ENCODE measurements at regions not wholly inside any gene's neighbourhood (a gene's known extent, or its start where the extent isn't known, plus 50 kb on each side); places are given as distances from the start of the nearest gene placed in this dataset.

GRCh38 chr6:153625089-153625488 lies 414.0 kb upstream of the OPRM1 start:
- Histone ChIP-seq H3K4me2 (ENCODE audit: insufficient read depth, low read length) (no peak overlapping the region), H3K9me1 (ENCODE audit: control insufficient read depth, insufficient read depth, low read length) (no peaks in the 10 kb centered on the region), H3K4me1 (replicated peaks in 1 of 2; ENCODE audit: control insufficient read depth in 2 of 2, insufficient read depth in 2 of 2, low read length in 2 of 2) (no peaks in the 10 kb centered on the region), H3K36me3 (ENCODE audit: control insufficient read depth, insufficient read depth, low read length) (no peaks in the 10 kb centered on the region), H3K9me3 (replicated peaks; ENCODE audit: control insufficient read depth, insufficient read depth, low read depth, low read length) (no peaks in the 10 kb centered on the region), H3K27ac (ENCODE audit: extremely low read depth, low read depth, low read length) (no peak overlapping the region), H4K20me1 (replicated peaks; ENCODE audit: control insufficient read depth, insufficient read depth, low read length) (no peaks in the 10 kb centered on the region), H3K27me3 (ENCODE audit: control insufficient read depth in 2 of 2, insufficient read depth in 2 of 2, low read length in 2 of 2) (no peaks in the 10 kb centered on the region), H3K9ac (ENCODE audit: insufficient read depth in 1 of 2, low read depth in 2 of 2, low read length in 2 of 2) (no peak overlapping the region), H3K4me3 (no peak overlapping the region), H2AFZ (ENCODE audit: low read depth, low read length) (no peak overlapping the region), H3K79me2 (ENCODE audit: control insufficient read depth, insufficient read depth, low read length) (no peaks in the 10 kb centered on the region)
- BruUV-seq (replicated peaks): no TSS peak
- 2% methylated on average over 3 of the region's 3 CpGs for WGBS (ENCODE audit: insufficient coverage, low coverage, missing lambda C conversion rate)
- POLR2A ChIA-PET: no interaction called here
- no peak for FAIRE-seq
- in situ Hi-C loops (cut with MboI) (no loop called here), intact Hi-C loops (cut with micrococcal nuclease) (no loop called here)
- no peak for DNase-seq (ENCODE audit: extremely low read depth in 1 of 4, low spot score in 3 of 4)
- no peak for TF ChIP-seq ZNF717 (CRISPR knock-in tag; IDR thresholded peaks at IDR 0.05)
- TF ChIP-seq XRCC4 (IDR thresholded peaks at IDR 0.05; ENCODE audit: extremely low read depth, insufficient read depth, insufficient read length): no peak
- no peak for ATAC-seq
- CTCF ChIA-PET (ENCODE audit: low intra/inter-chr PET ratio): no interaction called here

GRCh38 chr6:153624528-153624927 lies 414.5 kb upstream of the OPRM1 start:
- Histone ChIP-seq H3K9me3 (replicated peaks; ENCODE audit: control insufficient read depth, insufficient read depth, low read depth, low read length) (no peaks in the 10 kb centered on the region), H3K4me1 (replicated peaks in 1 of 2; ENCODE audit: control insufficient read depth in 2 of 2, insufficient read depth in 2 of 2, low read length in 2 of 2) (no peaks in the 10 kb centered on the region), H3K27me3 (ENCODE audit: control insufficient read depth in 2 of 2, insufficient read depth in 2 of 2, low read length in 2 of 2) (no peaks in the 10 kb centered on the region), H4K20me1 (replicated peaks; ENCODE audit: control insufficient read depth, insufficient read depth, low read length) (no peaks in the 10 kb centered on the region), H3K4me3 (no peak overlapping the region), H3K9ac (ENCODE audit: insufficient read depth in 1 of 2, low read depth in 2 of 2, low read length in 2 of 2) (no peak overlapping the region), H3K9me1 (ENCODE audit: control insufficient read depth, insufficient read depth, low read length) (no peaks in the 10 kb centered on the region), H3K4me2 (ENCODE audit: insufficient read depth, low read length) (no peak overlapping the region), H3K27ac (ENCODE audit: extremely low read depth, low read depth, low read length) (no peak overlapping the region), H2AFZ (ENCODE audit: low read depth, low read length) (no peak overlapping the region), H3K36me3 (ENCODE audit: control insufficient read depth, insufficient read depth, low read length) (no peaks in the 10 kb centered on the region), H3K79me2 (ENCODE audit: control insufficient read depth, insufficient read depth, low read length) (no peaks in the 10 kb centered on the region)
- ChIA-PET CTCF (ENCODE audit: low intra/inter-chr PET ratio) (no interaction called here), POLR2A (no interaction called here)
- intact Hi-C loops (cut with micrococcal nuclease) (no loop called here), in situ Hi-C loops (cut with MboI) (no loop called here)
- no peak for DNase-seq (ENCODE audit: extremely low read depth in 1 of 4, low spot score in 3 of 4)
- BruUV-seq (replicated peaks): no TSS peak
- ATAC-seq: no peak
- FAIRE-seq: no peak
- WGBS (ENCODE audit: insufficient coverage, low coverage, missing lambda C conversion rate): 0% methylated on average over 1 of the region's 1 CpG
- TF ChIP-seq ZBTB40 (IDR thresholded peaks at IDR 0.05): no peak
- TF ChIP-seq ZBTB40 (CRISPR knock-in tag; IDR thresholded peaks at IDR 0.05): no peak
- TF ChIP-seq ZNF239 (CRISPR knock-in tag; IDR thresholded peaks at IDR 0.05): no peak
- TF ChIP-seq PURB (CRISPR knock-in tag; IDR thresholded peaks at IDR 0.05; ENCODE audit: low read depth): no peak
- no peak for TF ChIP-seq SRSF1 (IDR thresholded peaks at IDR 0.05; ENCODE audit: low read depth, low read length)
- TF ChIP-seq MXI1 (IDR thresholded peaks at IDR 0.05; ENCODE audit: low read depth, low read length): no peak
- no peak for TF ChIP-seq HDAC1 (IDR thresholded peaks at IDR 0.05)
- TF ChIP-seq ZNF232 (CRISPR knock-in tag; IDR thresholded peaks at IDR 0.05): no peak
